AML-193 (cell line): ENCODE measurements at regions not wholly inside any gene's neighbourhood (a gene's known extent, or its start where the extent isn't known, plus 50 kb on each side); places are given as distances from the start of the nearest gene placed in this dataset.
"Not testable (repeated sequence)": the region's sequence is repeated elsewhere in the genome, so short reads cannot be mapped to it uniquely, and the experiment has no call there.

Experiments
- DNase-seq, 2 experiments: peaks; one replicate each; lab custom pipeline; 2025; lab: John Stamatoyannopoulos, UW

DNA sequence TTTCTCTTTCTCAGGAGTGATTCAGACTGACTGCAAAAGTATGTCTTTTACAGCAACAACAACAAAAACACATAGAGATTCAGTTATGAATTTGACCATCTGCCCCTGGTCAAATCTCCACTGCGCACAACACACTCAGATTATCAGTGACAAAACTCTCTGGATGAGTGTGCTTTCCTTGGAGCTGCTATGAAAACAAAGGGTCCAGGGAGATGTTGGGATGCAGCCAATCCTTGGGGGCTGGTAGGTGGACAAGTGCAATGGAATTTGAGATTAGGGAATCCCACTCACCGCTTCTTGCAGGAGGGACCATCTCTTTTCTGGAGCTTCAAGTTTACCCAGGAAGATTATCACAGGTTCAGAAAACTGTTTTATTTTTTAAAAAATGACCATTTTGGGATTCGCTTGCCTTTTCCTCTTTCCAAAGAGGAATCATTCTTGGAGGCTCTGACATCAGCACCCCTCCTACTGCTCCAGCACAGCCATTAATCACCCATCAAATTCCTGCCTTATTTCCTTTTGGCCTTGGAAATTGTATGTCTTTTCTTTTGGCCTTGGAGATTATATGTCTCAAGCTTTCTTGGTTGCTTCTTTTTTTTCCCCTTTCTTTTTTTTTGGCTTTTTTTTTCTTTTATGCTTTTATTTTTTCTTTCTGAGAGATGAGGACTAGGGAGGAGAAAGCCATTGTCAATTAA is 311.8 kb downstream of the TSHZ3 start:
- DNase-seq: no peak

DNA sequence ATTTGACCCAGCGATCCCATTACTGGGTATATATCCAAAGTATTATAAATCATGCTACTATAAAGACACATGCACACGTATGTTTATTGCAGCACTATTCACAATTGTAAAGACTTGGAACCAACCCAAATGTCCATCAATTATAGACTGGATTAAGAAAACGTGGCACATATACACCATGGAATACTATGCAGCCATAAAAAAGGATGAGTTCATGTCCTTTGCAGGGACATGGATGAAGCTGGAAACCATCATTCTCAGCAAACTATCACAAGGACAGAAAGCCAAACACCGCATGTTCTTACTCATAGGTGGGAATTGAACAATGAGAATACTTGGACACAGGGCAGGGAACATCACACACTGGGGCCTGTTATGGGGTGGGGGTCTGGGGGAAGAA is 317.8 kb downstream of the TSHZ3 start:
- DNase-seq: not testable (repeated sequence)

DNA sequence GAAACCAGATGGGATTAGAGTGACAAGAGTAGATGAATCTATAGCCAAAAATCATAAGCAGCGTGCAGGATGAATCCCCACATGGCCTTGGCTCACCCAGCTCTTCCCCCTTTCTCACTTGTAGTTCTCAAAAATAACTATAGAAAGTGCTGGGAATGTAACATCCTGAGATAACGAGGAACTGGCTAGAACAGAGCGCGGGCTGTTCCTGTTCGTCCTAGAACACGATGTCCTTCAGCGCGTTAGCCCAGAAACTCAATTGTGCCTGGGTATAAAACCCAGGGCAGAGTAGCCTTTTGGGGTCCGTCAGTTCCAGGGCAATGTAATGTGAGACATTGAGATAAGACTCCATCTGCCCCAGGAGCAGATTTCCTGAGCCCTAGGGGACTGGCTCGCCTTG is 326.2 kb downstream of the TSHZ3 start:
- DNase-seq: no peak

DNA sequence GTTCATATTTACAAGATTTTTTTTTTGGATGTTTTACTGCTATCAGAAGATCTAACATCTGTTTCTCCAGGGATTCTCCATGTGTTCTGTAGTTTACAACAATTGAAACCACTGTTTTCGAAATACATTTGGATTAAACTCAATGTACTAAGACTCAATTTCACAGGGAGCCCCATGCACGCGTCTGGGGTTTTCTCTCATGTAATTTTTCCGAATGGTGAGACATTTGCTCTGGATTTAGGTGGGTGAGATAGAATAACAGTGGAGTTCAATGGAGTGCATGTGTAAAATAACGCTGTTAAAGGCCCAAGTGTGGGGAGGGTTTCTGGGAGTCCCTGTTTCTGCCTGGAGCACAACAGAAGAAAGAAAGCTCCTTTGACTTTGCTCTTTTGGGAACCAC is 330.3 kb downstream of the TSHZ3 start:
- no peak for DNase-seq

DNA sequence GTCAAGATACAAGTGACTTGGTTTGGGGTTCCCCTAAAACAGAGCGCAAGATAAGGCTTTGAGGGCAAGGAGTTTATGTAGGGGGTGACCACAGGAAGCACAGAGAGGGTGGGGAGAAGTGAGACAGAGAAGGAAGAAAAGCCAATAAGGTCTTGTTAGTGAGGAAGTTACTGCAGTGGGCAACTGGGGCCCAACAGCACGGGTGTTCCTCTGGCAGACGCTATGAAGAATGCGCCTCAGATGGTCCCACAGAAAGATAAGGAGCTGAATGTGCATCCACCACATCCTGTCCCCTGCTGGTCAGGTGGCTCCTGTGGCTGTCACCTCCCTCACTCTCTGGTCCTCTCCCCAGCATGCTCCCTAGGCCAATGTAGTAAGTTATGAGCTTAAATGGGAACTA is 333.5 kb downstream of the TSHZ3 start:
- no peak for DNase-seq

DNA sequence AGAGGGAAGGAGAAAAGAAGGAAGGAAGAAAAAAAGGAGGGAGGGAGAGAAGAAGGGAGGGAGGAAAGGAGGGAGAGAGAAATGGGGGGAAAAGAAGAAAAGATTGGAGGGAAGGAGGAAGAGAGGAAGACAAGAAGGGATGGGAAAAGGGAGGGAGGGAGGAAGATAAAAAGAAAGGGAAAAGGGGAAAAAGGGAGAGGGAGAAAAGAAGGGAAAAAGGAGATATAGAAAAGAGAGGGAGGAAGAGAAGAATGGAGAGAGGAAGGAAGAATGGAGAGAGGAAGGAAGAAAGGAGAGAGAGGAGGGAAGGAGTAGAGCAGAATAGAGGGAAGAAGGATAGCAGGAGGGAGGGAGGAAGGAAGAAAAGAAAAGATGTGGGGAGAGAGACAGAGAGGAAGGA is 334.6 kb downstream of the TSHZ3 start:
- no peak for DNase-seq

DNA sequence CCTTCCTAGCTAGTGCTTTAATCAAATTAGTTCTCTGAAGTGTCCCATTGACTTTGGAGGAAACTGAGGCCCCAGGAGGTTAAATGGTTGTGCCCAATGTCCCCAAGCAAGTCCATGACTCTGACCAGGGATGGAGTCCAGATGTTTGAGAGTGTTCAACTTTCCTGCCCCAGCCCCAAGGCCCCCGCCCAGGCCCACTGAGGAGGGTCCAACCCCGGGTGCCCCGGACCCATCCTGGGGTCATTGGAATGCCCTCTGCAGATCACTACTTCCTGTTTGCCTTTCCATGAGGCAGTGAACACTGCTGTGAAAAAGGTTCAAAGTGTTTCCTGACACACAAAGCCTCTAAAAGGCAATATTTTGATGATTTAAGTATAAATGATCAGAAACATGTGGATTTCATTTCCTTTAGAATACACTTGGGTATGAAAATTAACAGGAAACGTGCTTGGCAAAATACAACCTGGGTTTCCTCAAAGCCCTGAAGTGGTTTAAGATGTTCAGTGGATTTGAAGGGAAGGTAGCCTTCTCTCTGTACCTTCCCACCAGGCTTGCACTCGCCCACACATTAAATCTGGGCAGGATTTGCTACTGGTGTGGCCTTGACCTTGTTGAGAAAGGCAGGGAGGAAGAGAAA is 335.7 kb downstream of the TSHZ3 start:
- no peak for DNase-seq

DNA sequence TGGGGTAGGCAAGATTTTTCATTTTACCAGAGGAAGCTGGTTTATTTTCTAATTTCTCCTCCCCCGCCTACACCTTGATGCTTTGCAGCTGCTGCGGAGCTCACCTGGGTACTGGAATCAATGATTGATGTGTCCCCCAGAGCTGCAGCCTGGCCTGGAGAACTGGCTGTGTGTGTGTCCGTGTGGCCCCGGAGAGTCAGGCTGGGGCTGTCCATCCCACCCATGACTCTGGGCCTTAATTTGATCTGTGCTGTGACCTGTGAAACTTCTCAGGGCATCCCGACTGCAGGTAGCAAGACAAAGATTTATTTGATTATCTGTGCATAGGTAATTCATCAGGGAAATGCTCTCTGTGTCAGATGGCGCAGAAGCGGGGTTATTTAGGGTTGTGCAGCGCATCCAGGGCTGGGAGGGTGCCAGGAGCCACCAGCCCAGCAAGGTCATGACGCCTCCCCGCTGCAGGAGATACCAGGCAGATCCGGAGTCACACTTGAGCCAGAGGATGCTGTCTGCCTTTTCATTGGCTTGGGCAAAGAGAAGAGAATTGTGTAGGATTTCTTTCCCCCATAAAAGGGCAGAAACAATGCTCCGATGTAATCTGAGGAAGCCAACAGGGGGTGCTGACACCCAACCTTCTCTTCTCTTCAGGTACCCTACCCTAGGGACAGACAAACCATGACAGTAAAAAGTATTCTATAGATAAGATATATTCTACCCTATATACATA is 346.6 kb downstream of the TSHZ3 start:
- DNase-seq: no peak

DNA sequence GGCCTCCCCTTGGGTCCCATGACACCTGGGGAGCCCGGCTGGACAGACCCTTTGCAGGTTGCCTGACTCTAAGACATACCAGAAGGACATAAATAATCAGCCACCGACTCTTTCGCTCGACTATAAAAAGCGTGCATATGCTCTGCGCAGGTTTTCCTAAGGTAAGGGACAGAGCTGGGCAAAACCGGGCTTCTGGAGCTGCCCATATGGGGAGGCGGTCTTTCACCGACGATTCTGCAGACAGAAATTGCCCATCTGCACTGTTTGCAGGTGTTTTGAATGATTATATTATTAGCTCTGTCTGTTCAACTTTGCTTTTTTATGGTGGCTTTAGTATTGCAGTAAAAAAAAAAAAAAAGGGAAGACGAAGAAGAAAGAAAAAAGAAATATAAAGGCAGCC is 347.2 kb downstream of the TSHZ3 start:
- no peak for DNase-seq

DNA sequence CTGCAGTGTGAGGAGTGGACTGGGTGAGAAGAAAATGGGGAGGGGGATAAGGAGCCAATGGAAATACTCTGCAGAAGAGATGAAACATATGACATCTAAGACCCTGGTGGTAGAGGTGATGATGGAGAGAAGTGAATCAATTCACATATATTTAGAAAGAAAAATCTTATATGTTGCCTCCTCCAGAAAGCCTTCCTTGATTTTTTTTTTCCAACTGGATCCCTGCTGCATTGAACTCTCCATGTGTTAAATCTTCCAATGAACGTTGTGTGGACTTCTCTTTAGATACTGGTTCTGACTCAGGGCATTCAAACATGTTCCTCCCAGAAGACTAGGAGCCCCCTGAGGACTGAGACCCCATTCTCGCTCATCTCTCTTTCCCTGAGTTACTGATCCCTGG is 348.3 kb downstream of the TSHZ3 start:
- no peak for DNase-seq

DNA sequence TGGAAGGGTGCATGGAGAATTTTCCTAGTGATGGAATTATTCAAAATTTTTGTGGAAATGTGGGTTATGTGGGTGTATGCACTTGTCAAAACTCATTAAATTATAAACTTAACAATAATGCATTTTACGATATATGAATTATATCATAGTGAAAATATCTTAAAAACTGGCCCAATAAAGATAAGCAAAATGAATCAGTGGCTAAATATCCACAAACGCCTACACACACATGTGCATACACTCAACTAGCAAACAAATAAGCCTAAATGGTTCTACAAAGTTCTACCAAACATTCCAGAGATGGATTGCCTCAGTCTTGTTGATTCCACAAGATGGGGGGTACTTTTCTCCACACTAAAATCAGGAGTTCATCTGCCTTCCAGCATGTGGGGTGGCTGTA is 349.5 kb downstream of the TSHZ3 start:
- DNase-seq: no peak

DNA sequence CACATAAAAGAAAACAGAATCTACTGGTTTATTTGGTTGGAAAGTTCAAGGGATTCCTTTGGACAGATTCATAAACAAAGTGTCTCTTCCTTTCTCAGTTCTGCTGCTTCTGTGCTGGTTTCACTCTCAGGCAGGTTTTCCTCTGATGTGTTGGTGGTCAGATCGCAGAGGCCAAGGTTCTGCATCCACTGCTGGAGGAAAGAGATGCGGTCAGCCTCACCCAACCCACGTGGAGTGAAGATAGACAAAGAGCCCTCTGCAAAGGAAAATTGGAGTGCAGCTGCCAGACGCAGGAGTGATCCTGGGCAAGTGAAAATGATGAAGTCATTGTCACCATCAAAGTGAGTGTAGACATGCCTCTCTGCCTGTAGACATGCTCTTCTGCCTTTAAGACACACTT is 352.0 kb downstream of the TSHZ3 start:
- no peak for DNase-seq

DNA sequence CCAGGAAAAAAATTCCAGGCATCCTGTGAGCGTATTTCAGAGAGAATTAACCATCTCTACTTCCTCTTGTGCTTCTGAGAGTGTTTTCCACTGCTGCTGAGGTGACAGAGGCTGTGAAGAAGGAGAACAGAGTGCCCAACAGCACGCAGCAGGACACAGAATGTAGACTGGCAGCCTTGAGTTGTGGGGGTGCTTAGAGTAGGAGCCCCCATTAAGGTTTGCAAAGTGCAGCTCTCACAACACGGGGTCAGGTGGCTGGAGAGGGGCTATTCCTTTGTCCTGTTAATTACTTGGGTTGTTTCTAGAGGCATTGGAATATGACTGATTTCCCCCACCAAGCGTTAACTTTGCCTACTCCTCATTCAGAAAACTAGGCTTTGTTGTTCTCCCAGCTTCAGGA is 370.6 kb downstream of the TSHZ3 start:
- DNase-seq: no peak

DNA sequence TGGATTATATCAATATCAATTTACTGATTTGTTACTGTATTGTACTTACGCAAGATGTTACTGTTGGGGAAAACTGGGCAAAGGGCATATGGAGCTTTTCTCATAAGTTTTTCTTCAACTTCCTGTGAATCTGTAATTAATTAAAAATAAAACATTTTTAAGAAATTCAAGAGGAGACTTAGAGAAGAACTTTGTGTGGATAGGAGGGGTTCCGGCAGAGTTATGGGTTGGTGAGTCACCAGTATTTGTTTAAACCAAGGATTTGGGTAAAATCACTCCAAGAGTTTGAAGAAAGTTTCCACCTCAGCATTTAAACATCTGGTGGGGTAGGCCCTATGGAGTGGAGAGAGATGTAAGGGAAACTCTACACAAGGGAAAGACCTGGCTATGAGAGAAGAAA is 379.6 kb downstream of the TSHZ3 start:
- DNase-seq: no peak

DNA sequence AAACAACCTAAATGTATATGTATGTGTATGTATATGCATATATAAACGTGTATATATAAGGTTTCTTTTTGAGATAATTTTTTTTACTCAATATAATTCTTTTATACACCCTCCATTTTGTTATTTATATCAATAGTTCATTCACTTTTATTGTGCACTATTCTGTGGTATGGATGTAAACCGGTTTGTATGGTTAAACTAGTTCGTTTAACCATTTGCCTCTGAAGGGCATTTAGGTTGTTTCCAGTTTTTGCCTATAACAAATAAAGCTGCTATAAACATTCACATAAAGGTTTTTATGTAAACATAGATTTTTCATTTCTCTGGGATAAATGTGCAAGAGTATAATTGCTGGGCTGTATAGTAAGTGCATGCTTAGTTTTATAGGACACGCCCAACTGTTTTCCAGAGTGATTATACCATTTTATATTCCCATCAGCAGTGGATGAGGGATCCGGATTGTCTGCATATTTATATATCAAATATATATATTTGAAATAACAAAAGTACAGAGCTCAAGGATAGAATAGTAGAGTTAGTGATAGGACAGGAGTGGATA is 380.3 kb downstream of the TSHZ3 start:
- no peak for DNase-seq

DNA sequence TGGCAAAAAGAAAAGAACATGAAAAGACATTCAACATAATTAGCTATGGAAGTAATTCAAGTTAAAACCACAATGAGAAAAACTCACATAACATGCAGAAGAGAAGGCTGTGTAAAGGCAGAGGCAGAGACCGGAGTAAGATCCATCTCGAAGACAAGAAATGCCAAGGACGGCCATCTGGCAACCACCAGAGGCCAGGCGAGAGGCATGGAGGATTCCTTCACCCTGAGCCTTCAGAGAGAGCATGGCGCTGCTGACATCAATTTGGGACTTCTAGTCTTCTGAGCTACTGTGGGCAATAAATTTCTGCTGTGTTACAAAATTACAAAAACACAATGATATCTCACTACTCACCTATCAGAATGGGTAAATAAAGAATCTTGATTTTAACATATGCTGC is 381.0 kb downstream of the TSHZ3 start:
- no peak for DNase-seq

DNA sequence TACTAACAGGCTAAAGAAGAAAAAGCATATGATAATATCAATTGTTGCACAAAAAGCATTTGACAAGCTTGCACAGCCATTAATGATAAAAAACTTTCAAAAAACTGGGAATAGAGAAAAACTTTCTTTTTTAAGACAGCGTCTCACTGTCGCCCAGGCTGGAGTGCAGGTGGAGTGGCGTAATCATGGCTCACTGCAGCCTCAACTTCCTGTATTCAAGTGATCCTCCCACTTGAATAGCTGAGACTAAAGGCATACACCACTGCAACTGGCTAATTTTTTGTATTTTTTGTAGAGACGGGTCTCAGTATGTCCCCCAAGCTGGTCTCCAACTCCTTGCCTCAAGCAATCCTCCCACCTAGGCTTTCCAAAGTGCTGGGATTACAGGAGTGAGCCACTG is 382.8 kb downstream of the TSHZ3 start:
- no peak for DNase-seq

DNA sequence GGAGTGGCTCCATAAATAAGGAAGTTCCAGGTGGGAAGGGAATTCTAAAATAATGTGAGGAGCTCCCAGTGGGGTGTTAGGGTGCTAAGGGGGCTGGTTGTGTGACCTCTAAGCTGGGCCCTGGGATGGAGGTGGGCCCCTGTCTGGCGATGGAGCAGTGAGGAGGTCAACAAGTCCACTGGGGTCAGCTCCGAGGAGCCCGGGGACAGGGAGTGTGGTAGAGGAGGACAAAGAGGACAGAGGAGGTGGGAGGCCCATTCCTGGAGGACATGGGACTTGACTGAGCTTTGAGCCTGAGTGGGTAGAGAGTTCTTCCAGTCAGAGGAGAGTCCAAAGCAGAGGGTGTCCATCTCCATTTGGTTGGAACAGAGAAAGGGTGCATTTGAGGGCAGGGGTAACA is 390.2 kb downstream of the TSHZ3 start:
- no peak for DNase-seq

DNA sequence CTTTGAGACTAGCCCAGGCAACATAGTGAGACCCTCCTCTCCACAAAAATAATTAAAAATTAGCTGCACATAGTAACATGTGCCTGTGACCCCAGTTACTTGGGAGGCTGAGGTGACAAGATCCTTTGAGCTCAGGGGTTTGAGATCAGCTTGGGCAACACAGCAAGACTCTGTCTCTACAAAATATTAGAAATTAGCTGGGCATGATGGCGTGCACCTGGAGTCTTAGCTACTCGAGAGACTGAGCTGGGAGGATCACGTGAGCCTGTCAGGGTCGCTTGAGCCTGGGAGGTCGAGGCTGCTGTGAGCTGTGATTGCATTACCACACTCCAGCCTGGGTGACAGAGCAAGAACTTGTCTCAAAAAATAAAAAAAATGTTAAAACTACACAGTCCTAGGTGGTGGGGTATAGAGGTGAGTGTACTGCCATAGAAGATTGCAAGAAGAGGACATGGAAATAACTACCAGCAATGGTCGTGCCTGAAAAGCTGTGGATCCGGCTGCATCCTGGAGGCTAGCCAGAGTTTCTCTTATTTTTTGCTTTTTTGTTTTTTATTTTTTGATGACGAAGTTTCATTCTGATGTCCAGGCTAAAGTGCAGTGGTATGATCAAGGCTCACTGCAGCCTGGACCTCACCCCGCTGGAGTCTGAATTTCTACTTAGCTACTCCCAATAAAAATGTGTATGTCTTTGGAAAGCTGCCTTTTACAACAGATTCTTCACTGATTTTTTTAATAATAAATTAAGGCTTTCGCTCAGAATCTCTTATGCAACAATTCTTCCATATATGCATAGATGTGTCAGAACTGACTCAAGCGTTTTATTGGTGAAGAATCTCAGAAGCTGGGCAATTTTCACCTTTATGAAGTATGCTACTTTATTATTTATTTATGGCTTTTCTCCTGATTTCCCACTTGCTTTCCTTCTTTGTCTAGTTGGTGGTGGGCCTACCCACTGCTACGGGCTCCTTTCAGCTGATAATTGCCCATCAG is 393.8 kb downstream of the TSHZ3 start:
- DNase-seq: no peak

DNA sequence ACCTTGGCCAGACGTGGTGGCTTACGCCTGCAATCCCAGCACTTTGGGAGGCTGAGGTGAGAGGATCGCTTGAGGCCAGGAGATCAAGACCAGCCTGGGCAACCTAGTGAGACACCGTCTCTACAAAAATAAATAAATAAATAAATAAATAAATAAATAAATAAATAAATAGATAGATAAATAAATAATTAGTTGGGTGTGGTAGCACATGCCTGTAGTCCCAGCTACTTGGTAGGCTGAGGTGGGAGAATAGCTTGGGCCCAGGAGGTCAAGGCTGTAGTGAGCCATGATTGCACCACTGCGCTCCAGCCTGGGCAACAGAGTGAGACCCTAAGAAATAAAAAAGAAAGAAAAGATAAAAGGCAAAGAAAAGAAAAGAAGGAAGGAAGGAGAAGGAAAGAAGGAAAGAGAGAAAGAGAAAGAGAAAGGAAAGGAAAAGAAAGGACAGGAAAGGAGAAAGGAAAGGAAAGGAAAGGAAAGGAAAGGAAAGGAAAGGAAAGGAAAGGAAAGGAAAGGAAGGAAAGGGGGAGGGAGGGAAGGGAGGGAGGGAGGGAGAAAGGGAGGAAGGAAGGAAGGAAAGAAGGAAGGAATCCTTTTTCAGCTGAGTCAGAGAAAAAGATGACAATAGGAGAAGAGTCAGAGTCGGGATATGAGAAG is 404.8 kb downstream of the TSHZ3 start:
- not testable (repeated sequence) for DNase-seq

DNA sequence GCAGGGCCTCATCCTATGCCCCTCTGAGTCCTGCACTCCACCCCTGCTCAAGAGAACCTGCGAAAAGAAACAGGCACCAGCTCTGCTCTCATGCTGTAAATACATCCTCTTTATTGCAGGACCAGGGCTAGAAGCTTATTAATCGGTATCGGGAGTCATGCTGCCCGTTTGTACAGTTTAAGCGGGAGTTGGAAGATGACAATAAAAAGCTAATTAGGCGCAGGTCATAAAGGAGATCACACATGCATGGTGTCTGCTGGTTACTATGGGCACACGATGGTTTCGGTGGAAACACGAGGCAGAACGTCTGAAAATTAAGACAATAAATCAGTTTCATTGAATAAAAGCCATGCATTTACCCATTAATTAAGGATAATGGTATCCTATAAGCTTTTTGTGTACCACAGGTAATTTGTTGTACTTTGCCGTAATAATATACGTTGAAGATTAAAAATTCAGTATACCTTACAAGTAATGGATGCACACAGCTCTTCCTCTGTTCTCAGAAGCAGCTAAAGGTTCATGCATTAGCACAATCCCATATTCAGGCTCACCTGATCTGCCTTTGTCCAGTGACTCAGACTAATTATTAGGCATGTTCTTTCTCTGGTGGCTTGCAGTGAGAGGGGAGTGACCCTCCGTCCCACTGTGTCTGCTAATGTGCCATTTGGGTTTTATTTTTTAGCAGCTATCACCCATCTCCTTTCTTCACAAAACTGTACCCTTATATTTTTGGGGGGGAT is 406.0 kb downstream of the TSHZ3 start:
- DNase-seq: no peak
